Thoracic aorta (tissue), 2 donors: ENCODE measurements at regions not wholly inside any gene's neighbourhood (a gene's known extent, or its start where the extent isn't known, plus 50 kb on each side); places are given as distances from the start of the nearest gene placed in this dataset.

Source experiments
- ATAC-seq: fragments of 150-250 bp; one replicate; pipeline ENCODE4 v1.8.0; 2017; ENCODE audit warnings: low read depth; ENCODE audit not compliant: insufficient number of reproducible peaks, low FRiP score
- DNase-seq: peaks from one replicate; pipeline ENCODE4 v3.0.0-alpha.2; 2020; ENCODE audit warnings: low spot score
- H3K27ac ChIP-seq, 2 donors: fragments of 200-600 bp; sonication (generic); 1 replicate in 1 of 2; 2 replicates in 1 of 2; pipeline ENCODE4 v1.5.1; 2016; ENCODE audit warnings: mild to moderate bottlenecking in 2 of 2, moderate library complexity in 2 of 2
- H3K27me3 ChIP-seq: fragments of 200-600 bp; sonication (generic); replicated peaks from 2 replicates; pipeline ENCODE4 v1.6.0; 2016; ENCODE audit warnings: mild to moderate bottlenecking; ENCODE audit not compliant: insufficient read depth
- H3K36me3 ChIP-seq: fragments of 200-600 bp; sonication (generic); one replicate; pipeline ENCODE4 v1.5.1; 2016
- H3K4me1 ChIP-seq, 2 donors: fragments of 200-600 bp; sonication (generic); 1 replicate in 1 of 2; 2 replicates in 1 of 2; pipeline versions ENCODE4 v1.5.1 to v1.6.0; 2016; ENCODE audit warnings: low read depth in 2 of 2, mild to moderate bottlenecking in 1 of 2; ENCODE audit not compliant: control insufficient read depth in 1 of 2
- H3K4me3 ChIP-seq: fragments of 200-600 bp; sonication (generic); 2 replicates; pipeline ENCODE4 v1.5.1; 2016; ENCODE audit warnings: mild to moderate bottlenecking
- H3K9me3 ChIP-seq: fragments of 200-600 bp; sonication (generic); 2 replicates; pipeline ENCODE4 v1.5.1; 2016
- TF ChIP-seq, protein P1 (sequence below): fragments of 200-600 bp; sonication (generic); IDR thresholded peaks from one replicate; pipeline ENCODE4 v1.5.1; 2019; ENCODE audit warnings: antibody characterized with exemption

DNA sequence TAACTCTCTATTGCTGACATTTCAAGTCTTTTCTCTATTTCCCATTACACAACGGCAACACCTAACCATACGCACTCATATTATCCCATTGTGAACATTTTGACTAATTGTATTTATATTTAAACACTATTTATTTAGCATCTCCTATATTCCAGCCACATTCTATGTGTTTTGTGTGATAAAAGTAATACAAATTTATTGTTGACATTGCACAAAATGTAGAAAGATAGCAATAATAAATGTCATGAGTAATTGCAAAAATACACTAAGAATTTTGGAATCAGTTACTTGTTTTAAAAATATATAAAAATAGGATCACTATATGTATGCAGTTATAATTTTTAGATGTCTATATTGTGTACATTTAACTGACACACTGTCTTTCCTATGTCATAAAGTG is 413.0 kb upstream of the PTPRD start:
- DNase-seq (no peak), ATAC-seq (no peak)
- H3K36me3 ChIP-seq, result no peaks in the 10 kb centered on the region
- TF ChIP-seq, protein P1, sequence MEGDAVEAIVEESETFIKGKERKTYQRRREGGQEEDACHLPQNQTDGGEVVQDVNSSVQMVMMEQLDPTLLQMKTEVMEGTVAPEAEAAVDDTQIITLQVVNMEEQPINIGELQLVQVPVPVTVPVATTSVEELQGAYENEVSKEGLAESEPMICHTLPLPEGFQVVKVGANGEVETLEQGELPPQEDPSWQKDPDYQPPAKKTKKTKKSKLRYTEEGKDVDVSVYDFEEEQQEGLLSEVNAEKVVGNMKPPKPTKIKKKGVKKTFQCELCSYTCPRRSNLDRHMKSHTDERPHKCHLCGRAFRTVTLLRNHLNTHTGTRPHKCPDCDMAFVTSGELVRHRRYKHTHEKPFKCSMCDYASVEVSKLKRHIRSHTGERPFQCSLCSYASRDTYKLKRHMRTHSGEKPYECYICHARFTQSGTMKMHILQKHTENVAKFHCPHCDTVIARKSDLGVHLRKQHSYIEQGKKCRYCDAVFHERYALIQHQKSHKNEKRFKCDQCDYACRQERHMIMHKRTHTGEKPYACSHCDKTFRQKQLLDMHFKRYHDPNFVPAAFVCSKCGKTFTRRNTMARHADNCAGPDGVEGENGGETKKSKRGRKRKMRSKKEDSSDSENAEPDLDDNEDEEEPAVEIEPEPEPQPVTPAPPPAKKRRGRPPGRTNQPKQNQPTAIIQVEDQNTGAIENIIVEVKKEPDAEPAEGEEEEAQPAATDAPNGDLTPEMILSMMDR, result no peak
- no peak overlapping the region for H3K4me3 ChIP-seq
- no peak overlapping the region for H3K27ac ChIP-seq
- no peaks in the 10 kb centered on the region for H3K27me3 ChIP-seq
- no peaks in the 10 kb centered on the region for H3K9me3 ChIP-seq
- no peaks in the 10 kb centered on the region for H3K4me1 ChIP-seq

DNA sequence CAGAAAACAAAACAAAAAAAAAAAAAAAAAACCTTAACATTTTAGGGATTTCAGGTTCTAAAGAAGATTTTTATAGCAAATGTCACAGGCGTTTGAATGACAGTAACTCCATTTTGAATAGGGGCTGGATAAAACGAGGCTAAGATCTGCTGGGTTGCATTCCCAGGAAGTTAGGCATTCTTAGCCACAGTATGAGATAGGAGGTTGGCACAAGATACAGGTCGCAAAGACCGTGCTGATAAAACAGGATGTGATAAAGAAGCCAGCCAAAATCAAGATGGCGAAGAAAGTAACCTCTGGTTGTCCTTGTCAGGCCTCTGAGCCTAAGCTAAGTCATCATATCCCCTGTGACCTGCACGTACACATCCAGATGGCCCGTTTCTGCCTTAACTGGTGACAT is 425.6 kb upstream of the PTPRD start:
- no peak for ATAC-seq
- no peaks in the 10 kb centered on the region for H3K9me3 ChIP-seq
- H3K27ac ChIP-seq, result no peak overlapping the region
- H3K36me3 ChIP-seq, result no peaks in the 10 kb centered on the region
- DNase-seq, result no peak
- H3K4me3 ChIP-seq, result no peak overlapping the region
- no peaks in the 10 kb centered on the region for H3K27me3 ChIP-seq
- TF ChIP-seq, protein P1, result no peak
- H3K4me1 ChIP-seq, result no peaks in the 10 kb centered on the region

DNA sequence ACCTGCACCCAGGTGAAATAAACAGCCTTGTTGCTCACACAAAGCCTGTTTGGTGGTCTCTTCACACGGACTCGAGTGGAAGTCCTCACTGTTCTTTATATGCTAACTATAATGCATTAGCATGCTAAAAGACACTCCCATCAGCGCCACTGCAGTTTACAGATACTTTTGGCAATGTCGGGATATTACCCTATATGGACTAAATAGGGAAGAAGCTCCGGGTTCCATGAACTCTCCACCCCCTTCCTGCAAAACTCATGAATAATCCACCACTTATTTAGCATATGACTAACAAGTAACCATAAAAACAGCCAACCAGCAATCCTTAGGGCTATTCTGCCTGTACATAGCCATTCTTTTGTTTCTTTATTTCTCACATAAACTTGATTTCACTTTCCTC is 426.2 kb upstream of the PTPRD start:
- no peaks in the 10 kb centered on the region for H3K27me3 ChIP-seq
- H3K4me1 ChIP-seq, result no peaks in the 10 kb centered on the region
- no peak overlapping the region for H3K4me3 ChIP-seq
- no peak overlapping the region for H3K27ac ChIP-seq
- TF ChIP-seq, protein P1, result no peak
- ATAC-seq (no peak), DNase-seq (no peak)
- no peaks in the 10 kb centered on the region for H3K9me3 ChIP-seq
- no peaks in the 10 kb centered on the region for H3K36me3 ChIP-seq

DNA sequence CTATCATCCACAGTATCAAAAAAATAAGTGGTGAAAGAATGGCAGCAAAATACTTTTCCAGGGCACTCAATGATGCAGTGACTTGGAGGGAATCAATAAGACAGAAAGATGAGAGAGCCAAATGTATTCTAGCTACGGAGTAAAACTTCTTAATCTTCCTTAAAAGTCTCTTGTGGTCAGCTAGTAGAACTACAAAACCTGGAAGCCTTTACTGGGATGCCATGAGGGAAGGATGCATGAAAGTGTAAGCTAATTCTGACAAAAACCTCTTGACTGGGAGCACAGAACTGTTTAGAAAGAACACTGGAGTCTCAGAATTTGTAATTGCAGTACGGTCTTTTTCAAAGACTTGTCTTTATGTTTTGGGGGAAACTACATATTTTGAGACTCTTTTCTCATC is 432.8 kb upstream of the PTPRD start:
- Histone ChIP-seq H3K4me1 (no peaks in the 10 kb centered on the region), H3K27me3 (no peaks in the 10 kb centered on the region), H3K4me3 (no peak overlapping the region), H3K9me3 (no peaks in the 10 kb centered on the region), H3K27ac (no peak overlapping the region), H3K36me3 (no peaks in the 10 kb centered on the region)
- ATAC-seq (no peak), DNase-seq (no peak)
- TF ChIP-seq, protein P1, result no peak

DNA sequence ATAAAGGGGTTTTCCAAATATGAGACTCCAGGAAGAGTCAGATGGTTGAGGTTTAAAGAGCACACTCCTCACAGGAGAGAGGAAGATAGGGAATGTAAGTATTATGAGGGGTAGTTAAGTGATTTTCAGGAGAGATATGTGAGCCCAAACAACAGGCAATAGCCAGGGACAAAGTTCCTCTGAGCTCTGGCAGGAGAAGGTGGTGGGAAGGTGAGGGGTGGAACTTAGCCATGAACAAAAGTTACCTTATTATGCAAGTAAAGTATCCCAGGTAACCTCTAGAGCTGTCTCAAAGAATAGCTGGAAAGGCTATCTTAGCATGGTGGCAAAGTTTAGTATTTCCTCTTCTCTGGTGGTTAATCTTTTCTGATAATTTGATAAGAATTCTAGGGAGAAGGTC is 450.5 kb upstream of the PTPRD start:
- Histone ChIP-seq H3K27ac (no peak overlapping the region), H3K36me3 (no peaks in the 10 kb centered on the region), H3K9me3 (no peaks in the 10 kb centered on the region), H3K4me3 (no peak overlapping the region), H3K27me3 (no peaks in the 10 kb centered on the region), H3K4me1 (no peaks in the 10 kb centered on the region)
- ATAC-seq, result no peak
- DNase-seq, result no peak
- TF ChIP-seq, protein P1, result no peak
